WTC11 (cell line): ENCODE measurements at regions not wholly inside any gene's neighbourhood (a gene's known extent, or its start where the extent isn't known, plus 50 kb on each side); places are given as distances from the start of the nearest gene placed in this dataset.

Experiments
- ATAC-seq: fragments of 200-7000 bp; cut with Tn5 transposase; 2 replicates; pipeline ENCODE4 v1.10.0; 2021; ENCODE audit warnings: mild to moderate bottlenecking, moderate library complexity
- CTCF ChIA-PET: fragments of 300-600 bp; sonication (Branson Sonifier 250); formaldehyde crosslinking; loops from one replicate; lab custom pipeline; 2021; ENCODE audit warnings: antibody characterized with exemption; lab: Charles Lee
- POLR2A ChIA-PET: fragments of 350-600 bp; sonication (Branson Sonifier 250); formaldehyde crosslinking; loops from one replicate; lab custom pipeline; 2021; ENCODE audit warnings: antibody characterized with exemption; lab: Charles Lee
- DNase-seq: peaks from one replicate; pipeline ENCODE4 v3.0.0; 2021; ENCODE audit warnings: low spot score
- H3K27ac Mint-ChIP-seq: 2 replicates; pipeline ENCODE4 v1.8.0; 2021; ENCODE audit warnings: mixed read lengths
- H3K27me3 Mint-ChIP-seq: 2 replicates; pipeline ENCODE4 v1.8.0; 2021; ENCODE audit warnings: low read depth, mild to moderate bottlenecking, moderate library complexity, mixed read lengths
- H3K36me3 Mint-ChIP-seq: 2 replicates; pipeline ENCODE4 v1.8.0; 2021; ENCODE audit warnings: mixed read lengths
- H3K4me1 Mint-ChIP-seq: 2 replicates; pipeline ENCODE4 v1.8.0; 2022; ENCODE audit warnings: mixed read lengths
- H3K4me3 Mint-ChIP-seq: 2 replicates; pipeline ENCODE4 v1.8.0; 2021; ENCODE audit warnings: mild to moderate bottlenecking, moderate library complexity, mixed read lengths
- H3K9me3 Mint-ChIP-seq: 2 replicates; pipeline ENCODE4 v1.8.0; 2021; ENCODE audit warnings: mixed read lengths
- ATF3 ChIP-seq: sonication (generic); formaldehyde crosslinking; conservative IDR thresholded peaks from 2 replicates; pipeline ENCODE4 v1.8.1; 2022; ENCODE audit warnings: mild to moderate bottlenecking, missing genetic modification reagents
- CREB1 ChIP-seq: sonication (generic); formaldehyde crosslinking; IDR thresholded peaks from 2 replicates; pipeline ENCODE4 v1.8.0; 2023; ENCODE audit warnings: mild to moderate bottlenecking, missing genetic modification reagents
- CREM ChIP-seq: sonication (generic); formaldehyde crosslinking; IDR thresholded peaks from 2 replicates; pipeline ENCODE4 v1.8.1; 2022; ENCODE audit warnings: mild to moderate bottlenecking, missing genetic modification reagents, moderate library complexity
- ETV6 ChIP-seq: sonication (generic); formaldehyde crosslinking; IDR thresholded peaks from 2 replicates; pipeline ENCODE4 v1.8.1; 2022; ENCODE audit warnings: mild to moderate bottlenecking, missing genetic modification reagents
- FOXP4 ChIP-seq: sonication (generic); formaldehyde crosslinking; IDR thresholded peaks from 2 replicates; pipeline ENCODE4 v1.8.0; 2022; ENCODE audit warnings: mild to moderate bottlenecking, missing genetic modification reagents
- GRHL2 ChIP-seq: fragments of 250-450 bp; sonication (Bioruptor Pico); IDR thresholded peaks from 2 replicates; pipeline ENCODE4 v1.8.0; 2022; ENCODE audit warnings: mild to moderate bottlenecking, moderate library complexity; ENCODE audit not compliant: insufficient replicate concordance, severe bottlenecking
- KAT7 ChIP-seq: sonication (generic); formaldehyde crosslinking; IDR thresholded peaks from 2 replicates; pipeline ENCODE4 v1.8.1; 2023; ENCODE audit warnings: missing genetic modification reagents, mild to moderate bottlenecking, borderline replicate concordance
- NFATC4 ChIP-seq: fragments of 250-450 bp; sonication (Bioruptor Pico); IDR thresholded peaks from 2 replicates; pipeline ENCODE4 v1.9.0; 2021; ENCODE audit warnings: mild to moderate bottlenecking
- NFE2L1 ChIP-seq: sonication (generic); formaldehyde crosslinking; IDR thresholded peaks from 2 replicates; pipeline ENCODE4 v1.8.1; 2023; ENCODE audit warnings: missing genetic modification reagents
- NFYB ChIP-seq: sonication (generic); formaldehyde crosslinking; conservative IDR thresholded peaks from 2 replicates; pipeline ENCODE4 v1.8.0; 2022; ENCODE audit warnings: low read depth, missing genetic modification reagents
- PRRX2 ChIP-seq: fragments of 250-450 bp; sonication (Bioruptor Pico); IDR thresholded peaks from 2 replicates; pipeline ENCODE4 v1.8.0; 2021; ENCODE audit warnings: mild to moderate bottlenecking
- SOX15 ChIP-seq: fragments of 250-450 bp; sonication (Bioruptor Pico); IDR thresholded peaks from 2 replicates; pipeline ENCODE4 v1.9.0; 2021; ENCODE audit warnings: mild to moderate bottlenecking
- SP1 ChIP-seq: sonication (generic); formaldehyde crosslinking; conservative IDR thresholded peaks from 2 replicates; pipeline ENCODE4 v1.8.1; 2022; ENCODE audit warnings: missing genetic modification reagents
- TEAD4 ChIP-seq: sonication (generic); formaldehyde crosslinking; IDR thresholded peaks from 2 replicates; pipeline ENCODE4 v1.8.0; 2022; ENCODE audit warnings: mild to moderate bottlenecking, missing genetic modification reagents
- ZNF396 ChIP-seq: fragments of 250-450 bp; sonication (Bioruptor Pico); IDR thresholded peaks from 2 replicates; pipeline ENCODE4 v1.8.0; 2021; ENCODE audit warnings: mild to moderate bottlenecking, moderate library complexity, borderline replicate concordance
- TF ChIP-seq, protein P1 (sequence below): sonication (generic); formaldehyde crosslinking; IDR thresholded peaks from 2 replicates; pipeline ENCODE4 v1.8.1; 2023; ENCODE audit warnings: mild to moderate bottlenecking, missing genetic modification reagents, moderate library complexity
- TF ChIP-seq, protein P2 (sequence below): sonication (generic); formaldehyde crosslinking; IDR thresholded peaks from 2 replicates; pipeline ENCODE4 v1.8.1; 2022; ENCODE audit warnings: mild to moderate bottlenecking, moderate library complexity, missing genetic modification reagents
- TF ChIP-seq, protein P3 (sequence below): sonication (generic); formaldehyde crosslinking; IDR thresholded peaks from 2 replicates; pipeline ENCODE4 v1.8.0; 2023; ENCODE audit warnings: missing genetic modification reagents, mild to moderate bottlenecking, borderline replicate concordance
- TF ChIP-seq, protein P4 (sequence below): sonication (generic); formaldehyde crosslinking; IDR thresholded peaks from 2 replicates; pipeline ENCODE4 v1.8.0; 2022; ENCODE audit warnings: mild to moderate bottlenecking, missing genetic modification reagents
- TF ChIP-seq, protein P5 (sequence below): sonication (generic); formaldehyde crosslinking; IDR thresholded peaks from 2 replicates; pipeline ENCODE4 v1.8.0; 2022; ENCODE audit warnings: mild to moderate bottlenecking, missing genetic modification reagents

DNA sequence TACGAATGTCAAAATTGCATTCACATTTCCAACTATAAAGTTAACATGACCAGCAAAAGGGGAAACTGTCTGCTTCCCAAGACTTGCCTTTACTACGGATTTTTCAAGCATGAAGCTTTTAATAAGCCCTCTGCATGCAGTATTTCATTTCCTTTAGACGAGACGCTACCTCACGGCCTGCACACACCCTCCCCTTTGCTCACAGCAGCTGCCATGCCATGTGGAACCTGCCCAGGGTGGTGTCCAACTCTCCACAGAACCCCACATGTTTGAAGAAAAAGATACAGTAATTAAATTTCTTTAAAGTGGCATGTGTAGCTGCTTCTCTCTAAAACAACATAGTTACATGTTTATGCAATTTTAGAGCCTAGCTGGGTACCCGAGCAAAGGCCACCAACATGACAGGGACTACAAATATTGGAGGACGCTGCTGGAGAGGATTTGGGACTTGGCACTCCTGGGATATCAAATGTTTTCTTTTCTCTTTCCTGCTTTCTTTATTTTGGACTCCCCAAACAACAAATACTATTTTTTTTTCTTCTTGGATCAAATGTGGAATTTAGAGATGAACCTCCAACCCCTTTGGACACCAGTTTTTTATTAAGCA is 256.9 kb upstream of the PCSK5 start:
- peaks cover 7% of the 10 kb centered on the region for H3K4me1 Mint-ChIP-seq
- no peak for TF ChIP-seq NFE2L1
- no peak for TF ChIP-seq SP1 (CRISPR knock-in tag)
- TF ChIP-seq, protein P1, sequence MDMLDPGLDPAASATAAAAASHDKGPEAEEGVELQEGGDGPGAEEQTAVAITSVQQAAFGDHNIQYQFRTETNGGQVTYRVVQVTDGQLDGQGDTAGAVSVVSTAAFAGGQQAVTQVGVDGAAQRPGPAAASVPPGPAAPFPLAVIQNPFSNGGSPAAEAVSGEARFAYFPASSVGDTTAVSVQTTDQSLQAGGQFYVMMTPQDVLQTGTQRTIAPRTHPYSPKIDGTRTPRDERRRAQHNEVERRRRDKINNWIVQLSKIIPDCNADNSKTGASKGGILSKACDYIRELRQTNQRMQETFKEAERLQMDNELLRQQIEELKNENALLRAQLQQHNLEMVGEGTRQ (CRISPR knock-in tag), result no peak
- TF ChIP-seq FOXP4, result no peak
- TF ChIP-seq, protein P2, sequence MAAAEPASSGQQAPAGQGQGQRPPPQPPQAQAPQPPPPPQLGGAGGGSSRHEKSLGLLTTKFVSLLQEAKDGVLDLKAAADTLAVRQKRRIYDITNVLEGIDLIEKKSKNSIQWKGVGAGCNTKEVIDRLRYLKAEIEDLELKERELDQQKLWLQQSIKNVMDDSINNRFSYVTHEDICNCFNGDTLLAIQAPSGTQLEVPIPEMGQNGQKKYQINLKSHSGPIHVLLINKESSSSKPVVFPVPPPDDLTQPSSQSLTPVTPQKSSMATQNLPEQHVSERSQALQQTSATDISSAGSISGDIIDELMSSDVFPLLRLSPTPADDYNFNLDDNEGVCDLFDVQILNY, result no peak
- TF ChIP-seq, protein P3, sequence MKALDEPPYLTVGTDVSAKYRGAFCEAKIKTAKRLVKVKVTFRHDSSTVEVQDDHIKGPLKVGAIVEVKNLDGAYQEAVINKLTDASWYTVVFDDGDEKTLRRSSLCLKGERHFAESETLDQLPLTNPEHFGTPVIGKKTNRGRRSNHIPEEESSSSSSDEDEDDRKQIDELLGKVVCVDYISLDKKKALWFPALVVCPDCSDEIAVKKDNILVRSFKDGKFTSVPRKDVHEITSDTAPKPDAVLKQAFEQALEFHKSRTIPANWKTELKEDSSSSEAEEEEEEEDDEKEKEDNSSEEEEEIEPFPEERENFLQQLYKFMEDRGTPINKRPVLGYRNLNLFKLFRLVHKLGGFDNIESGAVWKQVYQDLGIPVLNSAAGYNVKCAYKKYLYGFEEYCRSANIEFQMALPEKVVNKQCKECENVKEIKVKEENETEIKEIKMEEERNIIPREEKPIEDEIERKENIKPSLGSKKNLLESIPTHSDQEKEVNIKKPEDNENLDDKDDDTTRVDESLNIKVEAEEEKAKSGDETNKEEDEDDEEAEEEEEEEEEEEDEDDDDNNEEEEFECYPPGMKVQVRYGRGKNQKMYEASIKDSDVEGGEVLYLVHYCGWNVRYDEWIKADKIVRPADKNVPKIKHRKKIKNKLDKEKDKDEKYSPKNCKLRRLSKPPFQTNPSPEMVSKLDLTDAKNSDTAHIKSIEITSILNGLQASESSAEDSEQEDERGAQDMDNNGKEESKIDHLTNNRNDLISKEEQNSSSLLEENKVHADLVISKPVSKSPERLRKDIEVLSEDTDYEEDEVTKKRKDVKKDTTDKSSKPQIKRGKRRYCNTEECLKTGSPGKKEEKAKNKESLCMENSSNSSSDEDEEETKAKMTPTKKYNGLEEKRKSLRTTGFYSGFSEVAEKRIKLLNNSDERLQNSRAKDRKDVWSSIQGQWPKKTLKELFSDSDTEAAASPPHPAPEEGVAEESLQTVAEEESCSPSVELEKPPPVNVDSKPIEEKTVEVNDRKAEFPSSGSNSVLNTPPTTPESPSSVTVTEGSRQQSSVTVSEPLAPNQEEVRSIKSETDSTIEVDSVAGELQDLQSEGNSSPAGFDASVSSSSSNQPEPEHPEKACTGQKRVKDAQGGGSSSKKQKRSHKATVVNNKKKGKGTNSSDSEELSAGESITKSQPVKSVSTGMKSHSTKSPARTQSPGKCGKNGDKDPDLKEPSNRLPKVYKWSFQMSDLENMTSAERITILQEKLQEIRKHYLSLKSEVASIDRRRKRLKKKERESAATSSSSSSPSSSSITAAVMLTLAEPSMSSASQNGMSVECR, result no peak
- TF ChIP-seq KAT7 (CRISPR knock-in tag), result no peak
- no peak for TF ChIP-seq ETV6
- TF ChIP-seq NFYB (CRISPR knock-in tag), result no peak
- no peak for TF ChIP-seq TEAD4 (CRISPR knock-in tag)
- no peak for TF ChIP-seq CREM (CRISPR knock-in tag)
- no peak for TF ChIP-seq CREB1 (CRISPR knock-in tag)
- no peak for TF ChIP-seq NFATC4 (CRISPR knock-in tag)
- TF ChIP-seq, protein P4, sequence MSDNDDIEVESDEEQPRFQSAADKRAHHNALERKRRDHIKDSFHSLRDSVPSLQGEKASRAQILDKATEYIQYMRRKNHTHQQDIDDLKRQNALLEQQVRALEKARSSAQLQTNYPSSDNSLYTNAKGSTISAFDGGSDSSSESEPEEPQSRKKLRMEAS, result no peak
- TF ChIP-seq ATF3 (CRISPR knock-in tag), result no peak
- no peak for TF ChIP-seq PRRX2 (CRISPR knock-in tag)
- TF ChIP-seq ZNF396 (CRISPR knock-in tag), result no peak
- TF ChIP-seq, protein P5, sequence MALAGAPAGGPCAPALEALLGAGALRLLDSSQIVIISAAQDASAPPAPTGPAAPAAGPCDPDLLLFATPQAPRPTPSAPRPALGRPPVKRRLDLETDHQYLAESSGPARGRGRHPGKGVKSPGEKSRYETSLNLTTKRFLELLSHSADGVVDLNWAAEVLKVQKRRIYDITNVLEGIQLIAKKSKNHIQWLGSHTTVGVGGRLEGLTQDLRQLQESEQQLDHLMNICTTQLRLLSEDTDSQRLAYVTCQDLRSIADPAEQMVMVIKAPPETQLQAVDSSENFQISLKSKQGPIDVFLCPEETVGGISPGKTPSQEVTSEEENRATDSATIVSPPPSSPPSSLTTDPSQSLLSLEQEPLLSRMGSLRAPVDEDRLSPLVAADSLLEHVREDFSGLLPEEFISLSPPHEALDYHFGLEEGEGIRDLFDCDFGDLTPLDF (CRISPR knock-in tag), result no peak
- no peak for TF ChIP-seq SOX15
- TF ChIP-seq GRHL2 (CRISPR knock-in tag), result no peak
- H3K27ac Mint-ChIP-seq, result no peak overlapping the region
- no peak for DNase-seq
- CTCF ChIA-PET, result no interaction called here
- POLR2A ChIA-PET, result interaction anchor here (0.7 kb wide), 1 partner anchor 246 kb away, joined by 4 read pairs; no protein-coding TSS in a partner anchor
- no peak overlapping the region for H3K4me3 Mint-ChIP-seq
- H3K27me3 Mint-ChIP-seq, result no peaks in the 10 kb centered on the region
- no peaks in the 10 kb centered on the region for H3K36me3 Mint-ChIP-seq
- no peak for ATAC-seq
- peaks cover 6% of the 10 kb centered on the region; the same call in 1 of the 2 replicates for H3K9me3 Mint-ChIP-seq
